HG02623 (cell line): ENCODE measurements at regions not wholly inside any gene's neighbourhood (a gene's known extent, or its start where the extent isn't known, plus 50 kb on each side); places are given as distances from the start of the nearest gene placed in this dataset.

ENCODE experiments used
- ATAC-seq: cut with Tn5 transposase; IDR thresholded peaks from one replicate; pipeline ENCODE4 v1.9.1; 2021; ENCODE audit warnings: moderate library complexity; ENCODE audit not compliant: unreplicated experiment

- no peak for ATAC-seq
These were observed 52.3 kb upstream of the CITED2 start for GRCh38 chr6:139426795-139427194.

- ATAC-seq, result no peak
These were observed 51.3 kb upstream of the CITED2 start for GRCh38 chr6:139425780-139426179.

- no peak for ATAC-seq
These were observed 49.7 kb upstream of the CITED2 start for GRCh38 chr6:139423971-139424667.
